HG02642 (cell line): ENCODE measurements at regions not wholly inside any gene's neighbourhood (a gene's known extent, or its start where the extent isn't known, plus 50 kb on each side); places are given as distances from the start of the nearest gene placed in this dataset.
"Not testable (repeated sequence)": the region's sequence is repeated elsewhere in the genome, so short reads cannot be mapped to it uniquely, and the experiment has no call there.

Experiments
- ATAC-seq: cut with Tn5 transposase; IDR thresholded peaks from one replicate; pipeline ENCODE4 v1.9.1; 2021; ENCODE audit warnings: mild to moderate bottlenecking; ENCODE audit not compliant: unreplicated experiment, poor library complexity

DNA sequence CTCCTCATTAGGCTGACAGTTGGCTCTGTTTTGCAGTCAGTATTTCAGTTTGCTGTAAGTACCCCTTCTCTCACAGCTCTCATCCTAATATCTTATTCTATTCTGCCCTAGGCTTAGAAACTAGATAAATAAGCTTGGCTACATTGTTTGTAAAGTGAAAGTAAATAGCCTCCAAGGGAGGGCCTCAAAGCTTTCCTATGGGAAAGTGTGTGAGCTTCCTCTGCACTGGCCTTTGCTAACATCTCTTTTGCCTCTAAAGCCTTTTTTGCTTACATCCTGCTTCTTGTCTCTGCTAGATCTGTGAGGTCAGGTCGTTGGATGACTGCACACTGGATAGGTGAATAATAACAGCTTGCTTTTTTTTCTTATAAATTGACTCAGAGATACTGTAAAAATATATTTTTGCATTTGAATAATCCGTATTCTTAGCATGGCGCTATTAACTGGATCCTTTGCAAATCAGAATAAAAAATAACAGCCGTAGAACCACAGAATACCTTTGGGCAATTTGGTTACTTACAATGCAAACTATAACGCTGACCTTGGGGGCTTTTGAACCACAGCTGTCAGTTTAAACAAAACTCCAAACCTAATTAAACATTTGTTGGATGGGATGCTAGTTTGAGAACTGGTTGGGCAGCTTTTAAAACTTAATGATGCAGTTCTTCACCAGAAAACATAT lies 55.1 kb downstream of the TTC6 start:
- ATAC-seq = no peak

DNA sequence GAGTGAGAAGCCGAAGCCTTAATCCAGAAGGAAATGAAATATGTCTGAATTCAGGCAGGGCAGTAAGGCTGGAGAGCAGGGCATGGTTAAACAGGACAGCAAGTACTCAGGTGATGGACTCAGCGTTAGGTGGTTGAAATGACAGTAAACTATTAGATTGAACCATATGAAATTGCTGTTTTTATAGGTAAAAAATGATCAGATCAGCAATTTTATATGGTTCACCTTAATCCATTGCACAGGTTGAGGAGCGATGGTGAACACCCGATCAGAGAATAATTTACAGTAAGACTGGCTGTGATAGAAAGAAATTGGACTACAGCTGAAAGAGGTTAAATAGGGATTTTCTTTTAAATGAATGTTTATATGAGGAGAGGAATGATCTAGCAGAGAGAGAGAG lies 56.6 kb downstream of the TTC6 start:
- ATAC-seq = no peak

DNA sequence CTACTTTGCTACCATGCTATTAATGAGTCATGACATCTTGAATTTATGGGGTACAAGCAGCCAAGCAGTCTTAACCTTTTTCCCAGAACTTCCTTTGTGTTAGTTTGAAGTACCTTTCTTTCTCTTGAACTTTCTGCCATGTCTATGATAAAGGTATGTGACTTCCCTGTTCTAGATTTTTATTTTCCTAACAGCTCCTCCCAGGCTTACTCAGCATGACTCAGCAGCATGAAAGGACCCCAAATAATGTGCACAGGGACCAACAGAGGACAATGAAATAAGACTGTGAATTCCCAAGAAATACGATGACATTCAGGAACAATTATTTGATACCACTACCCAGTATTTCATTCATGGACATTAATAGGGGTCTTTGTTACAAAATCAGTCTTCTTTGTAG lies 60.0 kb downstream of the TTC6 start:
- ATAC-seq = no peak

DNA sequence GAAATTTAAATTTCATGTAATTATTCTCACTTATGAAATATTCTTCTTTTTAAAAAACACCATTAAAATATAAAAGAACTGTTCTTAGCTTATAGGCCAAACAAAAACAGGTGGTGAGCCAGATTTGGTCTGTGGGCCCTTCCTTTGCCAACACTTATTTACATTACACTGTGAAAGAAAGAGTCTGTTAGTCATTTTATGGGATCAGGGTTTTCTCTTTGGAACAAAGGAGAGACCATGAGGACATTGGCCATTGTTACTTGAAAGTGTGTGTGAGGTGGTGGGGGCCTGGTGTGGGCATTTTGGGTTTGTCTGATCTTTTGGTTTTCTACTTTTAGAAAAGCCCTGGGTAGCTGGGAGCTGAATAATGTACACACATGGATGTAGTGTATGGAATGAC lies 62.7 kb downstream of the TTC6 start:
- ATAC-seq = no peak

DNA sequence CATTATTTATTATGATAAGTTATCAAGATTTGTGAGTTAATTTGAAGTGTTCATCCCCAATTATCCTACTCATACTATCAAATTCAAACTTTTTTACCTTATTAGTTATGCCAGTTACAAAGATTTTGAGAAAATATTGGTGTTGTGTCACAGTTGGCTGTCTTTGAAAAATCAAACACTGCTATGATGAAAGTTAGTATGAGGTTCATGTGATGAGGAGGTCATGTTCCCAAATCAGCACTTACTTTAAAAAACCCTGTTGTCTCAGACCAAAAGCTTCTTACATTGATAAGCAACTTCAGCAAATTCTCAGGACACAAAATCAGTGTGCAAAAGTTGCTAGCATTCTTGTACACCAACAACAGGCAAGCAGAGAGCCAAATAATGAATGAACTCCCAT lies 68.1 kb downstream of the TTC6 start:
- ATAC-seq = no peak

DNA sequence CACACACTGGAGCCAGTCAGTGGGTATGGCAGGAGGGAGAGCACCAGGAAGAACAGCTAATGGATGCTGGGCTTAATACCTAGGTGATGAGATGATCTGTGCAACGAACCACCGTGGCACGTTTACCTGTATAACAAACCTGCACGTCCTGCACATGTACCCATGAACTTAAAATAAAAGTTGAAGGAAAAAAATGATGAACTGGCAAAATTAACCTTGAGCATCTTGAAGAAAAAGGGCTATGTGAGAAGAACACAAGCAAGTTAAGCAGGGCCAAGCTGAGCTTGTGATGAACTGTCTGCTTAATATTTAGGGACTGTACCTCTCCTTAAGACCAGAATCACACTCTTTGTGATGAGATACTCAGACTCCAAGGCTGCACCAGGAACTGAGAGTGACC lies 70.0 kb downstream of the TTC6 start:
- ATAC-seq = no peak

DNA sequence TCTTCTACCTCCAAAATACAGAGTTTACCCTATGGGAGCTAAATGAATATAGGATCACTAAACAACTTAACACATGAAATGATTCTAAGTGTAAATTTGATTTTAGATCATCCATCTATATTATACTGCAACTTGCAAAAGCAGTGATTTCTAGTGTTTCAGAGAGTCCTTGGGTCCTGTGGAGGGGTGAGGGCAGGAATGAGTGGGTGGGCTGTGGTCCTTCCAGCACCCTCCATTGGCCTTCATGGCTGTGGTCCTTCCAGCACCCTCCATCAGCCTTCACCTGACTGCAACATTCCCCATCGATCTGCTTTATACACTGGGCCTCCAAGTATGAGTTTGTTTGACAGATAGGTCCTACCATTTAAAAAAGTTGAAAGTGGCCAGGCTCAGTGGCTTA lies 70.5 kb downstream of the TTC6 start:
- ATAC-seq = no peak

DNA sequence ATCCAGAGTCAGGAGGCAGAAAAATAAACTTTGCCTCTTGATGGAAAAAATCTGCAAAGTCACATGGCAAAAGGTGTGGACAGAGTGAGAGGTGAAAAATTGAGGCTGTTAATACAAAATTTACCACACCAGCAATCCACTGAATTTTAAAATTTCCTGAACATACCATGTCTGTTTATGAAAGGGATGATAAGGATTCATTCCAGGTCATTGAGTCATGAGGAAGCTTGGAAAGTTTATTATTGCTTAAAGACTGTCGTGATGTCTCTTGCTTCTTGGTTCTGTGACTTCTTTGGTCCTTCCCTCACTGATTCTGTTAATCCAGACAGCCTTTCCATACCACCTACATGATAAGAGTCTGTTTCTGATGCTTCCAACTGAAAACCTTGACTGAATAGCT lies 73.2 kb downstream of the TTC6 start:
- ATAC-seq = no peak

DNA sequence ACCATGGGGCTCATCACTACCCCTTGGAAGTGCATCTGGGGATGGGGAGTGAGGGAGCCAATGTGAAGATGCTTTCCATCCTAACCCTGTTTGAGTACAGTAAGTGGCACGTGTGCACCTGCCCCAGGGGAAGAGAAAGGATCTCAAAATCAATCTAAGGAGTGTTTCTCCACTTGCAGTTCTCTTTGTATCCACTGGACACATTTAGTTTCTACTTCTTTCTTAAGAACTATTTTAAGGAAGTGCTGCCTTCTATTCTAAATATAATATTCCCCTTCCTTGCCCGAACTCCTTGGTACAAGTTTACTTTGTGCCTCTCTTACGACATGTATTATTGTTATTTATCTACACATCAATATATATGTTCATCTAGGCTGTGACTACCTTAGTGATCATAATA lies 73.8 kb downstream of the TTC6 start:
- no peak for ATAC-seq

DNA sequence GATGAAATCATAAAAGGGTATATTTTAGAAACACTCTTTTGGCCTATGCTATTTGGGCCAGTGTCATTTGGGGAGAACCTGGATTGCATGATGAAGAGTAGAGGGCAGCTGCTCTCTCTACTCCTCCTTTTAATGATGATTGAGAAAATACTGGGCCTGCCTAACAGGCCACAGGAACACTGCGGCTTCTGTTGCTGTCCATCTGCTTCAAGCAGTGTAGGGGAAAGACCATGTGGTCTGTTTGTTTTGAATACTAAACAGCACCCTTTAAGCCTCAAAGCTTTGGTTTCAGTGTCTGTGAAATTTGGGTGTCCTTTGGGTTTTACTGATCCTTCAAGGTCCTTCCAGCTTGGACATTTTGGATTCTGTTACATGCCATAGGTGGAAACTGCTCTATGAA lies 78.0 kb downstream of the TTC6 start:
- ATAC-seq = no peak

DNA sequence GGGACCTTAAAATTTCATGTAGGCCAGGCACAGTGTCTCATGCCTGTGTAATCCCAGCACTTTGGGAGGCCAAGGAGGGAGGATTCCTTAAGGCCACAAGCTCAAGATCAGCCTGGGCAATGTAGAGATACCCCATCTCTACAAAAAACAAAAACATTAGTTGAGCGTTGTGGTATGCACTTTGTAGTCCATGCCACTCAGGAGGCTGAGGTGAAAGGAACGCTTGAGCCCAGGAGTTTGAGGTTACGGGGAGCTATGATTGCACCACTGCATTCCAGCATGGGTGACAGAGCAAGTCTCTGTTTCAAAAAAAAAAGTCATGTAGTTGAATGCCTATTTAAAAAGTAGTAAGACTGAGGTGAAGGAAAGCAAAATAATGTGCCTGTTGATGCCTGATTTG lies 83.5 kb downstream of the TTC6 start:
- no peak for ATAC-seq

DNA sequence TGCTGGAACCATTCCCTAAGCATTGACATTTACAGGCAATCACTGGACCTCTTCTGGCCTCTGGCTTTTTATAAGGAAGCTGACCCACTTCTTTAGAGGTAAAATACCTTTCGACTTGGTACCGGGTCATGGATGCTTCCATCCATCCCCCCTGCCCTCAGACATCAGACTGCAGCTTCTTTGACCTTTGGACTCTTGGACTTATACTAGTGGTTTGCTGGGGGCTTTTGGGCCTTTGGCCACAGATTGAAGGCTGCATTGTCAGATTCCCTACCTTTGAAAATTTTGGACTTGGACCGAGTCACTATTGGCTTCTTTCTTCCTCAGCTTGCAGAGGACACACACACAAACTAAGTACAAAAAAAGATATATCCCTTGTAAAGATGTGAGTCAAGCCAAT lies 86.1 kb downstream of the TTC6 start:
- no peak for ATAC-seq

DNA sequence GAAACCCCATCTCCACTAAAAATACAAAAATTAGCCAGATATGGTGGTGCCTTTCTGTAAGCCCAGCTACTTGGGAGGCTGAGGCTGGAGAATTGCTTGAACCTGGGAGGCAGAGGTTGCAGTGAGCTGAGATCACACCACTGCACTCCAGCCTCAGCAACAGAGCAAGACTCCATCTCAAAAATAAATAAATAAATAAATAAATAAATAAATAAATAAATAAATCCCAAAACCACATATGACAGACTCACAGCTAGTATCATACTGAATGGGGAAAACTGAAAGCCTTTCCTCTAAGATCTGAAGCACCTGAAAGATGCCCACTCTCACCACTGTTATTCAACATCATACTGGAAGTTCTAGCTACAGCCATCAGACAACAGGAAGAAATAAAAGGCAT lies 97.3 kb downstream of the TTC6 start:
- ATAC-seq = not testable (repeated sequence)

DNA sequence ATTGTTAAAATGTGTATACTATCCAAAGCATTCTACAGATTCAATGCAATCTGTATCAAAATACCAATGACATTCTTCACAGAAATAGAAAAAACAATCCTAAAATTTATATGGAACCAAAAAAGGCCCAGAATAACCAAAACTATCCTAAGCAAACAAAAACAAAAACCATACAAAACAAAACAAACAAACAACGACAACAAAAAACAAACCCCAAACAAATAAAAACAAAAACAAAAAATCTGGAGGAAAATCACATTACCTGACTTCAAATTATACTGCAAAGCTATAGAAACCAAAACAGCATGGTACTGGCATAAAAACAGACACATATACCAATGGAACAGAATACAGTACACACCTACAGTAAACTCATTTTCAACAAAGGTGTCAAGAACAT lies 98.0 kb downstream of the TTC6 start:
- ATAC-seq = not testable (repeated sequence)

DNA sequence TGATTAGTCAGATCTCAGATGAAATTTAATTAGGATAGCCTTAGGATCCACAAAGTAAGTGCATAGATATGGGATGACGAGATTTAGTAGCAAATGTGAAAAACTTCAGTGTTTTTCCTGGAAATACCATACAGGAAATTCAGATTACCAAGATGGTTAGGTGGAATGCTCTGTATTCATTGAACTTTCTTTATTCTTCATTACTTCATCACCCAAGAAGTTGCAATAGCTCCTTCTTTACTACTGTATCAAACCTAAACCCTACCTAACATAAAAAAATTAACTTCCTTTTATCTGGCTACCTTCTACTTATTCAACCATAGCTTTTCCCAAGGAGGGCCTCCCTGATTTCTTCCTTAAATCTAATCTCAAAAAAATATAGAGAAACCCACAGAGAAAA lies 100.4 kb downstream of the TTC6 start:
- ATAC-seq = no peak

DNA sequence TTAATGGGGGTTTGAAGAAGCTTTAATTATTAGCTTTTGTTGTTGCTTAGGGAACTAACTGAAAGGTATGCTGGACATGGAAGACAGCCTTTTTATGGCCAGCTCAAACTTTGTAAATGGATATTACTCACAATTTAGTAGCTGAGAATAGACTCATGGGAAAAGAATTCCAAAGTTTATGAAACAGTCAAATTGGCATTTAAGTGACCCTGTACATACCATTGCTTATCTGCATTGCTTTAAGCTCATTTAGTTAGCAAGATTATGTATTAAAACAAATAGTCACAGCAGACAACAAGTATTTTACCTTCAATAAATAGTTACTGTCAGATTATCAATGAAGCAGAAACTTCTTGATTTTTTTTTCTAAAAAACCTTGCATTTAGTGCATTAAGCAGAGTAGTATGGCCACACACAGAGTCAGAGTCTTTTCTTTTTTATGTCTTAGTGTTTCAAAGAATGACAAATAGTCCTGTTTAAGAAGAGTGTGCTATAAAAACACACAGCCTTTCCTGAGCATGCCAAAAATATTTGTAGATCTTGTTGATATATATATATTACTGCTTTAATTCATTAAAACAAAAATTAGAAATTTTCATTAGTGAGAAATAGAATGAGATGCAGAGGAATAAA lies 102.2 kb downstream of the TTC6 start:
- ATAC-seq = no peak

DNA sequence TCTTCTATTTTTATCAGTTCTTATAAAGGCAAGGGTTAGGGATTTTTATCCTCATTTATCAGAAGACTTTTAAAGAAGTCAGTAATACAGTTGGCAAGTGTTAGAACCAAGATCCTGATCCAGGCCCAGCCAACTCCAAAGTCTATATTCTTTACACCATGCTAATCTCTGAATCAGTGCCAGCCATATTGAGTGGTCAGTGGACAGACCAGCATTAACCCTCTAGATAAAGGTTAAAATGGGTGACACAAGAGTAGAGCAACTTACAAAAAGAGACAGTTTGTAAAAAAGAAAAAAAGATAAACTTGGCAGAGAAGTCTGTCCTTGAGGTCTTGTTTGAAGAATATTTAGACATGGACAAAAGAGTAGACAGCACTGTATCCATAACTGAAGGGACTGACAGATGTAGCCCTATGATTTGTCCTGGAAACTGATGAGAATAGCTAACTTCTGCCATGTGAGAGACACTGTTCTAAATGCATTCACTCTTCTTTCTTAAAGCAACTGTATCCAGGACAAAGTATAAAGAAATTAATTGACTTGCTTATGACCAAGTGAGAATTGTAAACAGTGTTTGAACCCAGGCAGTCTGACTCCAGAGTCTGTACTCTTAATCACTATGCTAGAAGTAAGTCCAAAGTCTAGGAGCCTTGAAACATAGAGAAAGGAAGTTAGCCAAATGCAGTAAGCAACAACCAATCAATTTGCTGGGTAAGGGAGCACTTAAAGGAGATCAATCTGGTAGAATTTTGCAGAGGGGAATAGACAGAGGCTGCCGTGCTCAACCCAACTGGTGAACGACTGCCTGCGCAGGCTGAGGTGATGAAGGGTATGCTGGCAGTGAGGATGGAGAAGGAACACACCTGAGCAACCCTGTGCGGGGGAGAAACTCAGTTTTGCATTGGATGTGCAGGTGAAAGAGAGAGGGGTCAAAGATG lies 103.7 kb downstream of the TTC6 start:
- no peak for ATAC-seq

DNA sequence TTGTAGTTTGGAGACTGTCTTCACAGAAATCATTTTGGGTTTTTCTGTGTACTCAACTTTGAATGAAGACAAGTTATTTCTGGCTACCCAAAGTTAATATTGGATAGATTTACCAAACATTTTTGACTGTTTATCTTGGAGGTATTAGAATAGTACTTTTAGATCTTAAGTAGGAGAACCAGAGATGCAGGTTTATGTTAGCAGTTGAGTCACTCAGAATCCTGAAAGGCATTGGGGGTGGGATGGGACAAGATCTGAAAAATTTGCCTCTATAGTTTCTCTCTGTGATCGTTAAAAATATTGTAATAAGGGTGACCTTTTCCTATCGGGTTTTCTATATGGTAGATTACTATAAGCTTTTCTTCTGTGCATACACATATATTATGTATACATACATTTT lies 112.3 kb downstream of the TTC6 start:
- no peak for ATAC-seq

DNA sequence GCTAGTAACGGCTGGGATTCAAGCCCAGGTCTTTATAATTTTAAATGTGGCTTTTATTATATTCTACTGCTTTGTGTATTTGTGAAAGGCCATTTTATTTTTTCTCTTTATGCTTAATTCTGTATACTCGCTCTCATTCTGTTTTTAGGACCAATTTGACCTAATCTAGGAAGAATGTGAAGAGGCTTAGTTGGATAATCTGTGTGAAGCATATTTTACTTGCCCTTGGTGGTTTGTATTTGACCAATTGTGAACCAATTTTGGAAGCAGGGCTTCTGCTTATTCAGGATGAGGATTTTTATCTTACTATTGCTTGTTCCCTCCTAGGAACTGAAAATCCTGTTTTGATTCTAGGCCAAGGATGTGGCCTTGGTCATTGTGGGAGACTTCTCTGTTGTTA lies 113.1 kb downstream of the TTC6 start:
- no peak for ATAC-seq

DNA sequence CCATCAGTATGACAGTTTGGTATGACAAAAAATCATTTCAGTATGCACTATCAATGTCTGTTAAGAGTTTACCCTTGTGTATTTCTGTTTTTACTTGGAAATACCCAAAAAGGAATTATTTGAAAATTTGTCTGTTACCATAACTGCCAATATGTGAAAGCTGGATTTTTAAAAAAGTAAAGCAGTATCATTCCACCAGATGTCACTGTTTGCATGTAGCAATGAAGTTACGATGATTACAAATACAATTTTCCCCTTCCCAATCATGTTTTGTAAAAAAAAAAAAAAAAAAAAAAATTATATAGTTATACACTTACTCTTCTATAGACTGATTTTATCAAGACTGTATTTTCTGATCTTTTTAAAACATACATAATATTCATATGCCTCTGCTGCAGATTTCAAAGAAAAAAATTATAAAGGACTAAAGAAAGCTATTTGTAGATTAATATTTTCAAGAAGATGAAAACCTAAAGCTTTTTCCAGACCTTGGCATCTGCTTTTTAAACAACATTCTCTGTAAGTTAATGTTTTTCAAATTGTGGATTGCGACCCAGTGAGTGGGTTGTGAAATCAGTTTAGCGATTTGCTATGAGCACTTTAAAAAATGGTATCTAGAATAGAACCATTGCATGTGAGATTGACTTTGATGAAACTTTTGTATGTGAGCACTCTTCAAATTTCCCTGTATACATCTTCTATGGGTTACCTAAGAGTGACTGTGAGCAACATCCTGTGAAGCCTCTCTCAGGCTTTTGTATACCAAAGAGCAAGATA lies 114.2 kb downstream of the TTC6 start:
- no peak for ATAC-seq
